CD4-positive, alpha-beta T cell treated with Interleukin-2 at 100 ng/mL for 4 hours (primary cell): ENCODE measurements at regions not wholly inside any gene's neighbourhood (a gene's known extent, or its start where the extent isn't known, plus 50 kb on each side); places are given as distances from the start of the nearest gene placed in this dataset.
A peak's percentile ranks its signal among the peaks of the same experiment; 100 is the strongest.

Source experiments
- DNase-seq: peaks from one replicate; pipeline ENCODE4 v3.0.0-alpha.2; 2020; ENCODE audit warnings: low spot score

- DNase-seq: no peak
Measured at GRCh38 chr13:53201454-53202225, 173.0 kb downstream of the OLFM4 start.

- DNase-seq: no peak
Measured at GRCh38 chr13:53204598-53204997, 176.0 kb downstream of the OLFM4 start.

DNA sequence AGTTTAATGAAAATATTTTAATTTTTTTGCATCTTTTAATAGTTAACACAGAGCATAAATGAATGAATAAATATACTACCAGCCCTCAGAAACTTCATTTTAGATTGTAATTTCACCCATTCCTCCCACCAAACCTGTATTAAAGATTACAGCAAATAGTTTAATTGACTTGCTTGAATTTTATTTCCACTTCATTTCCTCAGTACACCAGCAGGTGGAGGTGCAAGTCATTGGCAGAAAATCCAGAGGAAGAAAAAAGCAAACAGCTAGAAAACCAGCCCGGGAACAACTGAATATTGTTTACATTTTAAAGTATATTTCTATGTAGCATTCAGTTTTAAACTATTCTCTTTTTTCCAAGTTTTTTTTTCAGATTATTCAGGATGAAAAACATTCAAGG lies 177.8 kb downstream of the OLFM4 start:
- DNase-seq: no peak

DNA sequence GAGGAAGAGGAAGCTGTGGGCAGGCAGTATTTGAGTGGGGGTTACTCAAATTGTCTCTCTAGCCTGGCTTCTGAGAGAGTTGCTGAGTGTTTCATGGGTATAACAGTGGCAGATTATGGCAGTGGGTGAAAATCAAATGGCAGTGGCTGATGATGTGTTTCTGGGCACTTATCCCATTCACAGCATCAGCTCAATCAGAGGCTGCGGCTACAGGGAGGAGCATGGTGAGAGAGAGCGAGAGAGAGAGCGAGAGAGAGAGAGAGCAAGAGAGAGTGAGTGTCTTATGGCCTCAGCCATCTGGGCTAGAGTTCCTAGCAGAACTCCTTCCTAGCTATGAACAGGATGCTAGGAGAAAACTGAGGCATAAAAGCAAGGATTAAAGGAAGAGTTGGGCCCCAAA lies 178.9 kb downstream of the OLFM4 start:
- DNase-seq: no peak

- DNase-seq: no peak
Measured at GRCh38 chr13:53214433-53214832, 185.8 kb downstream of the OLFM4 start.

DNA sequence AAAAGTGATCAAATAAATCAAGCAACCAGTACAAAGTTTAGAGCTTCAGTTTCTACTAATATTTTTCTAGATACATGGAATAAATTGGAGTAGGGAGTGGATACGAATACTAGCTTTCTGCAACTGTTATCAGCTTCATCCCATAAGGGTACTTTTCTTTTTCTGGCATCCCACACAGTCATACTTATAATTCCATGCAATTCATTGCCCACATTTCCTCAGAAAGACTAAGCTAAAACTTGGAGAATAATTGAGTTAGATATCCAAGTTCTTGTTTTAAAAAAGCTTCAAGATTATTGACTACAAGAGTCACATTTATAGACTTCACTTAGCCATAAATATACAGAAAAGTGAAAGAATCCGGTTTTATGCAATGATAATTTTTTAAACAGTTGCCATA lies 186.9 kb downstream of the OLFM4 start:
- no peak for DNase-seq

GRCh38 chr13:53216773-53217172 lies 188.2 kb downstream of the OLFM4 start:
- no peak for DNase-seq

- DNase-seq: no peak
Measured at GRCh38 chr13:53217194-53217593, 188.6 kb downstream of the OLFM4 start.

- DNase-seq: no peak
Measured at GRCh38 chr13:53220038-53220437, 191.4 kb downstream of the OLFM4 start.

- DNase-seq: no peak
Measured at GRCh38 chr13:53237696-53238095, 209.1 kb downstream of the OLFM4 start.

DNA sequence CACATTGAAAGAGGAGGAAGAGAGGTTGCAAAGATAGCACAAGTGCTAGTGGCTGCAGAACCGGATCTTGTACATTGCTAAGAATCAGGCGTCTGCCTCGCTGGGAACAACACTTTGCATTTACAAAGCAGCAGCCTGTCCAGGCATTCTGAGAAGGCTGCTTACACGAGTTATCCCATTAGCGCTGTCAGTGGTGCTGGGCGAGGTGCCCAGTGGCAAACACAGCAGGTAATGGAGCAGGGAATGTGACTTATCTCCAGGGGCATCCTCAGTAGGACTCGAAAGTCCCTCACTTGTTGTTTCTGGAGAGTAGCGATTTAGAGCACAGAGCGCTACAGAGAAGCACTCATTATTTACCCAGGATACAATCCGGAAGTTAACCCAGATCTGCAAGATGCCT lies 209.6 kb downstream of the OLFM4 start:
- no peak for DNase-seq

GRCh38 chr13:53240401-53241025 lies 211.9 kb downstream of the OLFM4 start:
- DNase-seq: no peak

- DNase-seq: no peak
Measured at GRCh38 chr13:53241891-53242348, 213.3 kb downstream of the OLFM4 start.

- no peak for DNase-seq
Measured at GRCh38 chr13:53249236-53249635, 220.6 kb downstream of the OLFM4 start.

- peak; percentile 46 for DNase-seq
Measured at GRCh38 chr13:53250272-53250875, 221.8 kb downstream of the OLFM4 start.

DNA sequence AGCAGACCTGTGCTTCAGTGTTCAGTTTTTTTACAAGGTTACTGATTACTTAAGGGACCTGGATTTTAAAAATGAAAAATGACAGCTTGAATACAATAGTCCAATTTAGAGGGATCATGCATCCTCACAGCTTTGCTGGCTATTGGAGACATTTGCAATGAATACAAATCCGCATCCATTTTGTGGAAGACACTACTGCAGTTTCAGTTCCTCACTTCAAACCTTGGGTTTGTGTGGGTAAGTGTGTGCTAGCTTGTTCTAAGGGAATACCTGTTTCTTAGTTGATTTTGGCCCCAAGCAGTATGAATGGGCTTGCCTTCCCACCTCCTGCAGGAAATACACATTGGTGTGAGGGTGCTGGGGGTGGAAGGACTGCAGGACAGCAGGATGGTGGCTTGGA lies 222.4 kb downstream of the OLFM4 start:
- no peak for DNase-seq

GRCh38 chr13:53254500-53254899 lies 225.9 kb downstream of the OLFM4 start:
- no peak for DNase-seq

DNA sequence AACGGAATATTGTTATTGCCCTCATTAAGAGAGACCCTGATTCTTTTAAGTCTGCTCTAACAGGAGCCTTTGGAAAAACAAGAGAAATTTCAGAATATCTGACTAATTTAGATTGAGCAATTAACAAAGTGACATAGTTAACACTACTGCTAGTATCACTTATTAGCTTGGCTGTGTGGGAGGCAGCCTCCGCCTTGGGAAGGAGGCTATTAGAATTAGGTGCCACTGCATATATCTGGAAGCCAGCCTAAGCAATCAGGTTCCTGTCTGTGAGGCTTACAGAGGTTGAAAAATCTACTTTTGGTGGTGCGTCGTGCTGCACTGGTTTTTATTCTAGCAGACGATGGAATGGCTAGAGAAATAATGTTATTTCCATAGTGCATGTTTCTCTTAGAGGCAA lies 227.2 kb downstream of the OLFM4 start:
- no peak for DNase-seq

- DNase-seq: no peak
Measured at GRCh38 chr13:53260594-53260993, 232.0 kb downstream of the OLFM4 start.

GRCh38 chr13:53264751-53265385 lies 236.3 kb downstream of the OLFM4 start:
- no peak for DNase-seq

- DNase-seq: no peak
Measured at GRCh38 chr13:53266757-53267156, 238.1 kb downstream of the OLFM4 start.

DNA sequence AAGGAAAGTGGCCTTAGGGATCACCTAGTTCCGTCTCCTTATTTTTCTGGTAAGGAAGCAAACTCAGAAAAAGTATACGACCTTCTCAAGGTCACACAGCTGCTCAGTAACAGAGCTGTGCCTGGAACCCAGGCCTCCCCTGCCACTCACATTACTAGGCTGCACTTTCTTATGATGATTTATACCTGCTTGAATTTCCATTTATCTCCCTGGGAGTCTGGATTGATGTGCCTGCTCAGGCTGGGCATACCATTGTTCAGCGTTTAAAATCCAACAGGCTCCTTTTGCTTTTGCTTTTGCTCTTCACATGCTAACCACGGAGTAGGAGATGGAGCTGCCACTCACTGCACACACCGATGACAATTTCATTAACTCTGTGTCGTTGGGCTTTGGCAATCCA lies 241.0 kb downstream of the OLFM4 start:
- no peak for DNase-seq

DNA sequence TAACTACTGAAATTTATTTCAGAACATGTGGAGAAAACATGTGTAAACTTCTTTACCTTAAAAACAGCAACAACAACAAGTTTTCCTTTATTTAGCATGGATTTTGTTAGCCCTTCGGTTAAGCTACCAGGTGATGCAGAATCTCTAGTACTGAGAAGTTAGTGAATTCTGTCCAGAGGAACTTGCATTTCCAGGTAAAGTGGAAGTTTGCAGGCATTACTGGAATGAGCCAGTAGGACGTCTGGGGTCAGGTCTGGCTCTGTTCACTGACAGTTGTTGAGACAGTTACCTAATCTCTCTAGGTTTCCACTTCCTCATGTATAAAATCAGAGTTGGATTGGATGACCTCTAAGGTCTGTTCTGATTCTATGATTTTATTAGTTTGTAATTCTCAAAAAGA lies 244.3 kb downstream of the OLFM4 start:
- no peak for DNase-seq
